HEK293T (cell line): ENCODE measurements at regions not wholly inside any gene's neighbourhood (a gene's known extent, or its start where the extent isn't known, plus 50 kb on each side); places are given as distances from the start of the nearest gene placed in this dataset.

Experiments
- BHLHE40 ChIP-seq: fragments of 450-650 bp; IDR thresholded peaks from 2 replicates; pipeline ENCODE4 v1.6.1; 2016; ENCODE audit warnings: mild to moderate bottlenecking, moderate library complexity, borderline replicate concordance
- ELF4 ChIP-seq: fragments of 450-650 bp; IDR thresholded peaks from 2 replicates; pipeline ENCODE4 v1.6.1; 2017; ENCODE audit warnings: antibody characterized with exemption
- FOXA1 ChIP-seq: fragments of 450-650 bp; IDR thresholded peaks from 2 replicates; pipeline ENCODE4 v1.6.1; 2016; ENCODE audit warnings: mild to moderate bottlenecking
- SP1 ChIP-seq: fragments of 450-650 bp; IDR thresholded peaks from 2 replicates; pipeline ENCODE4 v1.6.1; 2017
- SUZ12 ChIP-seq: fragments of 450-650 bp; IDR thresholded peaks from 2 replicates; pipeline ENCODE4 v1.6.1; 2016; ENCODE audit warnings: mild to moderate bottlenecking

DNA sequence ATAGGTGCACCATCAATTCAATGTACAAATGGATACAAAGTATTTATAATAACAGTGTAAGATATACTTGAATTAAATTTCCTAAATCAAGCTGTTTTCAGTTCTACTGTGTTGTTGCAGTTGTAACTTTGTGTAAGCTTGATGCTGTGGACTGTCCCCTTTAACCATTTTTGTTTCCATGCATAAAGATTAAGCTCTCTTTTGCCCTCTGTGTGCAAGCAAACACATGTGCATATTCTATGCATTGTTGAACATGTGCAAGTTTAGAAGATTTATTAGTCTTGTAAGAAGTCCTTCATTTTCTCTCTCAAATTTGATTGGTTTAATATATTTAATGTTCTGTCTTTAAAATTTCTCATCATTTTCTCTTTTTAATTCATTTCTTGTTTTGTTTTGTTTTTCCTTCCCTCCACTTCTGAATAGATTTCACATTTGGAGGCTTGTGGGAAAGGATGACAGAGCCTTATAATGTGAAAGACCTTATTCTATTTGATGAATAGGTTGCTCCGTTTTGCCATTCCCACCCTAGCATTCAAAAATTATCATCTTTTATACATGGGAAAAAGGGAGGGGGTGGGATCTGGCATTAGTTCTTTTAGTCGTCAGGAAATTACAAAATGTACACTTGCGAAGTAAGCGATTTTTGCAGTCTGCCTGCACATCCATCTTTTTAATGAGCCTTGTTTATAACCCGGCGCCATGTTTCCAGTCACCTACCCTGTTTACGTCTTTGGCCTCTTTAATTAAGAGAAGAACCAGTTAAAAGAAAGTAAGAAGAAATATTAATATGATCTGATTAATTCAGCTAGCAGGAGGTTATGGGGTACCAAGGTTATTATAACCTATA lies 961.5 kb upstream of the NR2F2 start:
- TF ChIP-seq SUZ12 (no peak), SP1 (no peak), FOXA1 (no peak), BHLHE40 (no peak), ELF4 (no peak)
